GM19238 (cell line): ENCODE measurements at regions not wholly inside any gene's neighbourhood (a gene's known extent, or its start where the extent isn't known, plus 50 kb on each side); places are given as distances from the start of the nearest gene placed in this dataset.

Experiments used
- DNase-seq: peaks from one replicate; pipeline ENCODE4 v3.0.0; 2011; ENCODE audit warnings: low spot score; ENCODE audit not compliant: insufficient read length

DNA sequence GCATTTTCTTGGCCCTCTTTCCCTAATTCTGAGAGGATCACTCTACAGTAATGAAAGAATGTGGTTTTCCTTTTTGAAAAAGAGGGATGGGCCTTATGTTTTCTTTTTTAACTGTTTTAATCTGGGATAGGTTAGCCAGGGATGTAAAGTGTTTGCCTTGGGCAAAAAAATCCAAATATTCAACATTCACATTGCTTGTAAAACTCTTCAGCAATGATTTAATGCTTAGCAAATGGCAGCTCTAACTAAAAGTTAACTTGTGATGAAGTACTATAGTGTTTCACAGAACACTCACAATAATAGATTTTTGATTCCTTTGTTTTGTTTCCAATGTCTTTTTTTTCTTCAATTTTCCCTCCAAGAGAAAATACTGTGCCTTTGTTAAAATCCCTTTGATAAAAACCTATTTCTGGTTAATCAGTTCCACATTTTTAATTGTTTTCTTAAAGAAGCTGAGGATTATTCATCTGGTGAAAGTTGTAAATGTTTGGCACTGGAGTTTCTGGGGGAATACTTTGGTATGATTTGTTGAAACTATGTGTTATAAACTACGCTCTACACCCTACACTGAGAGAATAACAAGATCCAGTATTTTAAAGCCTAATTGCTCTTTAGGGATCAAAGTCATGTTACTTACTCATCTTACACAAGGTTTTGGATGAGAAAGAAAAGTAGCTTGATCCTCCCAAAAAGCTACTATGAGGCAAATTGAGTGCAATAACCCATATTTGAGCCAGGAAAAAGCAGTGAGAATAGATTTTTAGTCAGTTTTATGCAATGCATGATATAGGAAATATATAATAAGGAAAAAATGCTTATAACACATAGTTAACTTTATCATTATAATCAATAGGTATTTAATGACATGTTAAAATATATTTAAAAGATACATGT, 335.8 kb downstream of the EPHA7 start:
- DNase-seq: no peak

DNA sequence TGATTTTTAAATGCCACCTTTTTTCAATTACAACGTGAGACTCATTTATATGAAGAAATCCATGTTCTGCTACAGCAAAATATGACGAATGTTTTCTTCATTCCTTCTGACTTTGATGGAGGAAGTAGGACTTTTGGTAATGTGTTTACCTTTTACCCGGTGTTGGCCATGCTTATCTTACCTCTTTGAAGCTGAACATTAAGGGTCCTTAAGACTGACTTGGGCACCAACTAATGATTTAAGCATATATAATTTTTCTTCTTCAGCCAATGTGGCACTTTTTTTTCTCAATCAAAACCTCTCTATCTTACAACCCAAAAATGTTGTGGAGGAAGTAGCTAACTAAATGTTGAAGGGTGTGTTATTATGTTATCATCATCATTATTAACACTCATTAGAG, 337.5 kb downstream of the EPHA7 start:
- no peak for DNase-seq

DNA sequence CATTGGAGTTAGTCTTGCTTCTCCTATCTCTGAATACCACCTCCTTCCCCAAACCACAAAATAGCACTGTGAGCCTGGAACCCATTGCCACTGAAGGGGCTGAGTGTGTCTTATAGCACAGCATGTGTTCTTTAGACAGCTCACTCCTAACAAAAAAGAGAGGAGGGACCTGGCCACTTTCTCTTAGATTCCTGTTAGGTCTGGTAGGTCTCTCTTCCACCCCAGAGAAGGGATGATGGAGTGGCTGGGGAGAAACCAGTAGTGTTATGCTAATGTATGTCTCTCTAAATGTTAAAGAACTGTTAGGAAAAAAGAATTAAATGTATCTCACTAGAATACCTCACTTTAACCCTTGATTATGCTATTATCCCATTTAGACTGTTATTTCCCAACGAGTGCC, 340.3 kb downstream of the EPHA7 start:
- no peak for DNase-seq

DNA sequence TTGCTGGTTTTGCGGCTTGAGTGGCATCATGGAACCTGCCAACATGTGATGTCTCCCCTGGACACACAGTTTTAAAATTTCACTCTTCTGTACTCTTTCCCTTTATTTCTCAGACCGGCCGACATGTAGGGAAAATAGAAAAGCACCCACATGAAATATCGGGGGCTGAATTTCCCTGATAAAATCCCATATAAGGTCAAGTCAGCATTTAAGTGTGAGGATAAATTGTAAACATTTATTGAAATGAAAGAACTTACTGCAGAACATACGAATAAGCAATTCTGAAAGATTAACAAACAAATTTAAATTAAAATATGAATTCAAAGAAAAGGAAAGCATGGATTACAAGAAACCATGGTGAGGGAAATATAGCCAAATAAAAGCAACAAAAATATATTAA, 345.5 kb downstream of the EPHA7 start:
- no peak for DNase-seq

DNA sequence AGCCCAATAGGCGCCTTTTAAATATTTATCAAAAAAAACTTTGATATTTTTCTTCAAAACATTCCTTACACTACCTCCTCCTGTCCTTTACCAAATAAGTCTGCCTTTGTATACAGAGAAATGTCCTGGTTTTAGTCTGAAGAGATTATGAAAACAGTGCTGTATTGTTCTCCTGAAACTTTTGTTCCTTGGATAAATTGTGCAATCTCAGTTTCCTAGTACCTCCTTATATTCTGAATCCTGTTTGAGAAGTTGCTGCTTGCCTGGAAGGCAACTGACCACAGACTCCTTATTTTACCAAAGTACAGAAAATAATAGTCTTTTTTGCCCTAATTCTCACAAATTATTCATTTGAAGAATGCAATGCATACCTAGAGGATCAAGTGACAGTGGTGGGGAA, 349.5 kb downstream of the EPHA7 start:
- DNase-seq: no peak

DNA sequence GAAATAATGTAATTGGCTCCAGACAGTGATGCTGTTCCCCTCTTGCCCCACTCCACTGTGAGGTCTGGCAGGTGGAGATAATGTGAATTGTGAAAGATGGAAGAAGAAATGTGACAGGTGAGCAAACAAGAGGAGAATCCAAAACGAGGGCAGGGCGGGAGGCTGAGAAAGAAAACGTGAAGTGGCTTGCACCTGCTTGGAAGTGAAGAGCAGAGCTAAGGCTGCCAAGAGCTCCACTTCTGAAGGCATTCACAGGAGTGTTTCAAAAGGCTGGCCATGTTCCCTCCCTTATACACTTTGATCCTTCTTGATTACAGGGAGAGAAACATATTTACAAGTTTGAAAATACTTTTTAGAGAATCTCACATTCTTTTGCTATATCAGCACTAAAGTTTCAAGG, 359.4 kb downstream of the EPHA7 start:
- no peak for DNase-seq

DNA sequence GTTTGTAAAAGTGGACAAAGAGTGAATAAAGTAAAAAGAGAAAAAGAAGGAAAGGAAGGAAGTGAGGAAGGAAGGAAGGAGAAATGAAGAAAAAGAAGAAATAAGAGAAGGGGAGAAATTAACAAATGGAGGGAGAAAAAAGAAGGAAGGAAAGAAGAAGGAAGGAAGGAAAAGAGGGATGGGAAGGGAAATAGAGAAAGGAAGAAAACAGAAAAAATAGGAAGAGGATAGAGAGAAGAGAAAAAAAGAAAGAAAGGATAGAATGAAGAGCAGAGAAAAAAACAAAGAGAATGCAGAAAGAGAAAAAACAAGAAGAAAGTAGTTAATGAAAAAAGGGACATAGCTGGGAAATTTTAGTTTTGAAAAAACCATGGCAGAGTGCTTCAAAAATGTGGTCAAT, 361.8 kb downstream of the EPHA7 start:
- no peak for DNase-seq

DNA sequence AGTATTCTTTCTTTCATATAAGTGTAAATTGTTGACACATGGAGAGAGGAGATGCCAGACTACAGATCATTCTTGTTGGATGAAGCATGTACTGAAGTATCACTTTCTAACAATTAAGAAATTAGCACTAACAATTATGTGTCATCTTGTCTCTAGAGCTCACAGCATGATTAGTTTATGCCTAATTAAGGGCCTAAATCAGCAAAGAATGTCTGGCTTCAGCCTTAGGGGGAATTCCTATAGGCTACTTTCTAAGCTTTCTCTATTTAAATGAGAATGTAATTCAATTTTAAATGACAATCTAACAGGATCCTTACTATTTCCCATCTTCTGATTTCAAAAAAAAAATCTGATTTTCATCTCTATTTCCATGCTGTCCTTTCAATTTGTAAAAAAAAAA, 371.0 kb downstream of the EPHA7 start:
- DNase-seq: no peak

DNA sequence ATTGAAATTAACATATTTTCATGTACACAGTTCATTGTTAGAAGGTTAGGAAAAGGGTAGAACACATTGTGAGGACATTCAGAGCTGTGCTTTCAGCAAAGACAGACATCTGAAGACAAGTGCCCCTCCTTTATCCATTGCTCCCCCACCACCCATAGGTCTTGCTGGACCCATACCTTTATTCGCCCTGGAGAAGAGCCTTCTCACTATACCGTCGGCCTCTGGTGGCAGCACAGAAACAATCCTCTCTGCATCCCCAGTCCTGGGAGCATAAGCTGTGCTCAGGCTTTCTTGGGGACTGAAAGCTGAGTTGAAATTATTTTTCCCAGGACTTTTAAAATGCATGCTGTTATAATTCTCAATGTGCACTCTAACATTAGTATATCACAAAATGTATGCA, 372.3 kb downstream of the EPHA7 start:
- no peak for DNase-seq

DNA sequence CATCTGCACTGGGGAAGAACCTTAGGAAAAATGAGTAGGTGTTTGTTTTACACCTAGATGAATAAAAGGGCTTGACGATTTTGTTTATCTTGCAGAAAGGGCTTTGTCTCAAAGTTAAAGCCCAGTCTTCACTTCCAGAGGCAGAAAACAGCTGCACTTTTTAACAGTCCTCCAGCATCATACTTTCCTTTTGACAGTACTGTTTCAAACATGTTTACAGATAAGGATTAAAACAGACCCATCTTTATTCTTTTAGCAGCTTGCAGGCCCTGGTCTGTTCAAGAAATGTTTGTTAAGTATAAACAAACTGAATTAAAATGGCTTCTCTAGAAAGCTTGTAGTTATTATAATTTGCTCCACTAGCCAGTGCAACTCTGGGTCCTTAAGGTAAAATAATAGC, 374.2 kb downstream of the EPHA7 start:
- no peak for DNase-seq

DNA sequence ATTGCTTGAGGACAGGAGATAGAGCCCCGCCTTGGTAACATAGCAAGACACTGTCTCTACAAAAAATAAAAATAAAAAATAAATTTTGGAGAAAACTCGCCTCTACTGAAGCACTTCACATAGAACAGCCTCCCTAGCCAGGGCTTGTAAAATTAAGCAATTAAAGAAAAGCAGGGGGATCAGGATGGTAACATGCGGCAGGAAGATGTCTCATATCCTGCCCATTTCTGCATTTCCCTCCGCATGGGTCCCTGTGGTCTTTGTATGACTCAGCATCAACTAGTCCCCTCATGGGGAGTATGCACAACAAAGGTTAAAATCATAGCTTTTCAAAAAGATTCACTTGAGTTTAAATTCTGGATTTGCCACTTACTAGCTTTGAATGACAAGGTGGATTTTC, 379.0 kb downstream of the EPHA7 start:
- no peak for DNase-seq

DNA sequence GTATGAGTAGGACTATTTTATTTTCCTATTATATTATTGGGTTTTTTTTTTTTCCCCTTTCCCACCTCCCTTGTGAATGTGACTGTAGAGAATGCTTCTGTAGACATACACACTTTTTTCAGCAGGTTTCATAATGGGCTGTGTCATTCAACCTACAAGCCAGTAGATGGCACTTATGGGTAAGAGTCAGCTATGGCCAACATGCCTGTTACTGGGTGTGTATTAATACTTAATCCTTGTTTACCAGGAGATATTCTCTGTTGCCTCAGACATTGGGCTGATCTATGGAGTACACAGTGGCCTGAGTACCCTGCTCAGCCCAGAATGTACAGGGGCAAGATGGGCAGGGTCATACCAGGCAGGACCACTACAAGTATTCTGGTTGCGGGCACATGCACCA, 382.5 kb downstream of the EPHA7 start:
- no peak for DNase-seq

DNA sequence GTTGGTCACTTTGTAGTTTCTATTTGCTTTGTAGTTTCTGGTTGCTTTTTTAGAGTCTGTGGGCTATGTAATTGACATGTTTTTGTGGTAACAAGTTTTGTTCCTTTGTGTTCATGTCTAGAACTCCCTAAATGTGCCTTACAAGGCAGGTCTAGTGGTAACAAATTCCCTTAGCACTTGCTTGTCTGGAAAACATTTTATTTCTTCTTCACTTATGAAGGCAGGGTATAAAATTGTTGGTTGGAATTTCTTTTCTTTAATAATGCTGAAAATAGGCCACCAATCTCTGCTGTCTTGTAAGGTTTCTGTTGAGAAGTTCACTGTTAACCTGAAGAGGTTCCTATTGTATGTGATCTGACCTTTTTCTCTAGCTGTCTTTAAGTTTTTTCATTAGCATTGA, 383.6 kb downstream of the EPHA7 start:
- DNase-seq: no peak

DNA sequence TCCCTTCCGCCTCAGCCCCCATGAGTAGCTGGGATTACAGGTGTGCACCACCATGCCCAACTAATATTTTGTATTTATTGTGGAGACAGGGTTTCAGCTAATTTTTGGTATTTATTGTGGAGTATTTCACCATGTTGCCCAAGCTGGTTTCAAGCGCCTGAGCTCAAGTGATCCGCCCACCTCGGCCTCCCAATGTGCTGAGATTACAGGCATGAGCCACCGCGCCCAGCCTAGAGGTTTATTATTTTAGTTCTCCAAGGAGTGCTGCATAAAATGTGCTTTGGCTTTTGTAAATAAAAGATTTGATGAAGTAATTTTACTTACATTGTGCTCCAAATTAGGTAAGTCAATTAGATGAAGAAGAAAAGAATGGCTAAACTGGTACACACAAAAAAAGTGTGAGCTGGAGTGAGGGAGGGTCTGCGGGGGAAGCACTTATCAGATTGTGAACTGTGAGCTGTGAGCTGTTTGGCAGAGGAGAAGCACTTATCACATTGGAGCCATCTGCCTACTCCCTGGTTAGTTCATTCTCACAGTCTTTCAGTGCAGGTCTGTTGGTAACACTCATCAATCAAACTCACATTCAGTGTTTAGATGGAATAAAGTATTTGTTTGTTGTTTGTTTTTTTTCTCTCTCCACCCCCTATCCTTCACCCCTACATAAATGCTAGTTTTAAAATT, 398.0 kb downstream of the EPHA7 start:
- no peak for DNase-seq

DNA sequence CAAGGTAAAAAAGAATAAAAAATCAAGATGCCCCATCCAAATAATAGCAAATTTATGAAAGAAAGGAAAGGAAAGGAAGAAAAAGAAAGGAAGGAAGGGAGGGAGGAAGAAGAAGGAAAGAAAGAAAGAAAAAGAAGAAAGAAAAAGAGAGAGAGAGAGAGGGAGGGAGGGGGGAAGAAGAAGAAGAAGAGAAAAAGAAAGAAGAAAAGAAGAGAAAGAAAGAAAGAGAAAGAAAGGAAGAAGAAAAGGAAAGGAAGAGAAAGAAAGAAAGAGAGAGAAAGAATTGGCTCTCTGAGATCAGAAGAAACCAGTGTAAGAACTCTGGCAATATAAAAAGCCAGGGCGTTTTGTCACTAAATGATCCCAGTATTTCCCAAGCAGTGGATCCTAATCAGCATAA, 401.7 kb downstream of the EPHA7 start:
- no peak for DNase-seq

DNA sequence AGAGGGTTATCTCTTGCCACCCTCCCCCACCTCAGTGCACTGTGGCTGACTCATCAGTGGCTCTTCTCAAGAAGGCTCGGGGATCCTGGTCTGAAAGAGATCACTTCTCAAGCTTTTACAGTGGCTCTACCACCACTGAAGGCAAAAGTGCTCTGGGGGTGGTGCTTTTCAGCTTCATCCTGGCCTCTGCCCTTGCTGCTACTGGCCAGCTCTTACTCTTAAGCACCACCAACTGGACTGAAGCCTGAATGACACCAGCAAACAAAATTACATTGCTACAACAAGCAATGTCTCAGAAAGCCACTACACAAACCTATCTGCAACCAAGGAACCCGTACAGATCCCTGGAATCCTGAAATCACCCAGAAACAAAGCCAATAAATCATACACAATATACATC, 402.1 kb downstream of the EPHA7 start:
- no peak for DNase-seq

DNA sequence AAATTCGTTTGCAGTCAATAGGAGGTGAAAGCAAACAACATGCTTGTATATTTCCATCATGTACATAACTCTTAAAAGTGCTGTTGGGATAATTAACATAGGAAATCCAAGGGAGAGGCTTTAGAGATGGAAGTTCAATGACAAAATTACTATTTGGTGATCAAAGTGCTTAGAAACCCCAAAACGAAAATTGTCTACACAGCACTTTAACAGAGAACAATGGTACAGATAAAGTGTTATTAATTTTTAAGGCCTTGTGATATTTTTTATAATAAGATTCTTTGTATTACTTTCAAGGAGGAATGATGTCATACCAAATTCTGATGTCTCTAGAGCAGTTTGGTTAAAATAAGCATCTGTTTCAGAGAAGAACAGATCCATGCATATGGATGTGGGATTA, 406.3 kb downstream of the EPHA7 start:
- DNase-seq: no peak

DNA sequence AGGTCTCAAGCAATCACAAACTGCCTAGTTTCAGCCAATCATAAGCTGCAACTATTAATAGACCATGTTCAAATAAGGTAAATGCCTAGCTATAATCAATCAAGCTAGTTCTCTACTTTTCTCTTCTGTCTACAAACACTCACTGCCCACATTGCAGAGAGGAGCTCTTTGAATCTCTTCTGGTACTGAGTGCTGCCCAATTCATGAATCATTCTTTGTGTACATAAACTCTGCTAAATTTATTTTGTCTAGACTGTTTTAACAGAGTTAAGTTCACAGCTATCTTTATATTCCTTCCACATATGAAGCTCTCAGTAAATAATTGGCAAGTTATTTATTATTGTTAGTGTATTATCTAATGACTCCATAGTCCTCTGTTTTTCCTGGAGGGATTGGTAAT, 411.0 kb downstream of the EPHA7 start:
- DNase-seq: no peak

DNA sequence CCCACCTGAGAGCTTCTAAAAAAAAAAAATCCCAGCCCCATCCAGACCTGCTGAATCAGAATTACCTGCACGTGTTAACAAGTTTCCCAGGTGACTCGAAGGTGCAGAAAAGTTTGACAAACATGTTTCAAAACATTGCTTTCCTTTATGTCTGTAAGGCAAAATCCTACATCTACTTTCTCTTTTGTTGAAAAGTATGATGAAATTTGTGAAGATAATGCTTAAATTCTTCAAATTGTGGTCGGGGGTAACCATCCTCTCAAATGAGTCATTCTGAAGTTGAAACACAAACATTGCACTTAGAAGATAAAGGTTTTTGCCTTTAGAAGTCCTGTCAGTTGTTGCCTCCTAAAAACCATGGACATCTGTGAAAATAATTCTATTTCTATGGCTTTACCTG, 429.7 kb downstream of the EPHA7 start:
- DNase-seq: no peak

DNA sequence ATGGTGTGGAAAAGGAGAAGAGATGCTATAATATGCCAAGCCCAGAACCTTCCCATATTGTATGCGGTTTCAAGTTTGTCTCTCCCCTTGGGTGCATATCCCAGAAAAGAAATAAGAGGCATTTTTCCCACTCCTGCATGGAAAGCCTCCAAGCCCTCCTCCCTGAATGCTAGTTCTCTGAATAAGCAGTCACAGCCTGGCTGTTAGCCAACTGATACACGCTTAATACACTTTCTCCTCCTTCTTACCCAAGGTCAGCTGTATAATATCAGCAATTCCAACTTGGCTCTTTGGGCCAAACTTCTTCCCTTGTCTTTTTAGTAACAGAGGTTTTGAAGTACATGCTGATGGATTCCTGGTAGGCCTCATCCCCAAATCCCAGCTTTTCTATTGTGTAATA, 440.1 kb downstream of the EPHA7 start:
- DNase-seq: no peak

DNA sequence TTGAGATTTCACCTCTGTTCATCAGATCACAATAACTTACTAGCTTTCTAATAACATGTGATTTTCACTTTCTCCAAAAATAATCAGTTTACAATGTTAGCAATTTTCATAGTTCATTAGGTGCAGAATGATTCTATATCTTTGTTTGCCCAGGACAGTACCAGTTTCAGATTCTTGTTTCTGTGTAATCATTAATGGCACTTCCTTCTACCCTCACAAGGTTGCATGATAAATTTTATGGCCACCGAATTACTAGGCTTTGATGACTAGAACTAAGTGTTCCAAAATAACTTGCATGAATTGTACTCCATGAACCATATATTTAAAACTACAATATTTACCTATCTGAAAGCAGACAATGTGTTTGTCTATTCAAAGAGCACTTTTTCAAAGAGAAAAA, 442.3 kb downstream of the EPHA7 start:
- DNase-seq: no peak

DNA sequence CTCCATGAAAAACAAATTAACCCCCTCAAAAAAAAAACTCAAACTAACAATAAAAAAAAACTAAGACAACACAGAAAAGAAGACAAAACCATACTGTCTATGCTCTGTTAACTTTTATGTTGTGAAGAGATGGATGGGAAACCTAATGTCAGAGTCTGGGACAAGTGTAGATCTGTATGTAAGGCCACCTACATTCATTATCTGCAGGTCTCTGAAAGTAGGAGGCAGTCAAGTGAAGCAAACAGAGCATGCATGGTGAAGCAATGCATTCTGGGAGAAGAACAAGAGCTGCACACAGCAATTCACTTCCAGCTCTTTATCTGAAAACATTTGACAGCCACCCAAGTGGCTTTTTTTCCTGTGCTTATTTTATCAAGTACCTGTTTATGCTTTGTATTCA, 452.0 kb downstream of the EPHA7 start:
- no peak for DNase-seq

DNA sequence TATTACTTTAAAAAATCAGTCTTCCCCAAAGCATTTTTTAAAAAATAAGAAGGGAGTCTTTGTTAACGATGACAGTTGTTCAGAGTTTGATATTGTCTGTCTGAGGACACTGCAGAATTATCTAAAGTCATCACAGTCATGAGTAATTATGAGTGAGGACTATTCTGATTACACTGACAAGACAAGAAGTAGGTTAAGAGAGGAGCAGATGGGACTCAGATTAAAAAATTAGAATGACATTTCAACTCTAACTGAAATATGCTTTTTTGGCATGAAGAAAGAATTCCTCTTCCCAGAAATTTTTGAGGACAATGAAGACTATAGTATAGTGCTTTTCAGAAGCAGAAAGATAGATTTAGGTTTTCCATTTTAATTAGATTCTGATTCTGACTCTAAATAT, 456.5 kb downstream of the EPHA7 start:
- no peak for DNase-seq
